Medulla oblongata (tissue), 1 donor: ENCODE measurements at regions not wholly inside any gene's neighbourhood (a gene's known extent, or its start where the extent isn't known, plus 50 kb on each side); places are given as distances from the start of the nearest gene placed in this dataset.

ENCODE experiments used
- DNase-seq: peaks from one replicate; pipeline ENCODE4 v3.0.0-alpha.2; 2015; ENCODE audit errors: extremely low spot score

GRCh38 chr20:24138951-24139350 is 150.4 kb upstream of the GGTLC1 start:
- DNase-seq: no peak

- no peak for DNase-seq
Measured at GRCh38 chr20:24138196-24138857, 149.7 kb upstream of the GGTLC1 start.

- DNase-seq: no peak
Measured at GRCh38 chr20:24136659-24137246, 148.2 kb upstream of the GGTLC1 start.

- no peak for DNase-seq
Measured at GRCh38 chr20:24135781-24136180, 147.2 kb upstream of the GGTLC1 start.

GRCh38 chr20:24134930-24135329 is 146.4 kb upstream of the GGTLC1 start:
- no peak for DNase-seq

- peak; percentile 6 for DNase-seq
Measured at GRCh38 chr20:24134284-24134683, 145.7 kb upstream of the GGTLC1 start.

GRCh38 chr20:24132246-24132645 is 143.7 kb upstream of the GGTLC1 start:
- no peak for DNase-seq

- no peak for DNase-seq
Measured at GRCh38 chr20:24131684-24132083, 143.1 kb upstream of the GGTLC1 start.

- no peak for DNase-seq
Measured at GRCh38 chr20:24131281-24131680, 142.7 kb upstream of the GGTLC1 start.

- no peak for DNase-seq
Measured at GRCh38 chr20:24129641-24130040, 141.1 kb upstream of the GGTLC1 start.

- DNase-seq: no peak
Measured at GRCh38 chr20:24124951-24125650, 136.5 kb upstream of the GGTLC1 start.

- DNase-seq: no peak
Measured at GRCh38 chr20:24124003-24124402, 135.4 kb upstream of the GGTLC1 start.

- no peak for DNase-seq
Measured at GRCh38 chr20:24118441-24119175, 130.0 kb upstream of the GGTLC1 start.

- DNase-seq: no peak
Measured at GRCh38 chr20:24118034-24118433, 129.5 kb upstream of the GGTLC1 start.

GRCh38 chr20:24117383-24117782 is 128.8 kb upstream of the GGTLC1 start:
- DNase-seq: no peak

- DNase-seq: no peak
Measured at GRCh38 chr20:24116611-24117010, 128.0 kb upstream of the GGTLC1 start.

- DNase-seq: no peak
Measured at GRCh38 chr20:24112360-24112759, 123.8 kb upstream of the GGTLC1 start.

GRCh38 chr20:24111858-24112257 is 123.3 kb upstream of the GGTLC1 start:
- DNase-seq: no peak

GRCh38 chr20:24109537-24109936 is 121.0 kb upstream of the GGTLC1 start:
- no peak for DNase-seq

- no peak for DNase-seq
Measured at GRCh38 chr20:24109008-24109407, 120.4 kb upstream of the GGTLC1 start.

- no peak for DNase-seq
Measured at GRCh38 chr20:24108581-24108980, 120.0 kb upstream of the GGTLC1 start.

GRCh38 chr20:24106801-24107445 is 118.3 kb upstream of the GGTLC1 start:
- DNase-seq: no peak
